ENCODE measurements at regions not wholly inside any gene's neighbourhood (a gene's known extent, or its start where the extent isn't known, plus 50 kb on each side); places are given as distances from the start of the nearest gene placed in this dataset.

- WGBS, 2 donors: 73 to 79% methylated on average over 3 of the region's 3 CpGs
- intact Hi-C loops (cut with DNase I): no loop called here
- Histone ChIP-seq H3K36me3 (no peaks in the 10 kb centered on the region), H3K4me3 (no peak overlapping the region), H3K27ac (no peak overlapping the region), H3K27me3 (peaks cover 0 to 52% (median 15%) of the 10 kb centered on the region in 3 donors), H3K4me1 (no peaks in the 10 kb centered on the region), H3K9me3 (no peaks in the 10 kb centered on the region)
- peak; percentile 13 for DNase-seq
- TF ChIP-seq EP300 (IDR thresholded peaks at IDR 0.05): no peak
- TF ChIP-seq POLR2AphosphoS5 (IDR thresholded peaks at IDR 0.05): no peak
- TF ChIP-seq POLR2A (IDR thresholded peaks at IDR 0.05): no peak
- TF ChIP-seq CTCF (IDR thresholded peaks at IDR 0.05): no peak
Measured at GRCh38 chr3:127448161-127448561, 142.4 kb downstream of the TPRA1 start.

- Histone ChIP-seq H3K36me3 (no peaks in the 10 kb centered on the region), H3K9me3 (no peaks in the 10 kb centered on the region), H3K27me3 (peaks cover 0 to 39% (median 12%) of the 10 kb centered on the region in 3 donors), H3K27ac (no peak overlapping the region), H3K4me1 (no peaks in the 10 kb centered on the region), H3K4me3 (no peak overlapping the region)
- TF ChIP-seq POLR2AphosphoS5 (IDR thresholded peaks at IDR 0.05) (no peak), EP300 (IDR thresholded peaks at IDR 0.05) (no peak), POLR2A (IDR thresholded peaks at IDR 0.05) (no peak), CTCF (IDR thresholded peaks at IDR 0.05) (no peak)
- peak; percentile 40 for DNase-seq
- 78 to 96% methylated on average over 4 of the region's 4 CpGs for WGBS, 2 donors
- intact Hi-C loops (cut with DNase I): no loop called here
Measured at GRCh38 chr3:127446756-127447155, 143.8 kb downstream of the TPRA1 start.

GRCh38 chr3:127445581-127446343 lies 144.8 kb downstream of the TPRA1 start:
- 81 to 86% methylated on average over 14 of the region's 14 CpGs for WGBS, 2 donors
- H3K4me3 ChIP-seq: no peak overlapping the region
- intact Hi-C loops (cut with DNase I): no loop called here
- no peaks in the 10 kb centered on the region for H3K4me1 ChIP-seq
- TF ChIP-seq POLR2A (IDR thresholded peaks at IDR 0.05): no peak
- TF ChIP-seq EP300 (IDR thresholded peaks at IDR 0.05): no peak
- TF ChIP-seq POLR2AphosphoS5 (IDR thresholded peaks at IDR 0.05): no peak
- TF ChIP-seq CTCF (IDR thresholded peaks at IDR 0.05): no peak
- no peaks in the 10 kb centered on the region for H3K36me3 ChIP-seq
- H3K27me3 ChIP-seq: peaks cover 0 to 31% (median 10%) of the 10 kb centered on the region in 3 donors
- DNase-seq: peak; percentile 45
- no peaks in the 10 kb centered on the region for H3K9me3 ChIP-seq
- no peak overlapping the region for H3K27ac ChIP-seq

GRCh38 chr3:127444761-127445160 lies 145.8 kb downstream of the TPRA1 start:
- no peaks in the 10 kb centered on the region for H3K4me1 ChIP-seq
- peaks cover 0 to 21% (median under 1%) of the 10 kb centered on the region in 3 donors for H3K27me3 ChIP-seq
- H3K4me3 ChIP-seq: no peak overlapping the region
- no peaks in the 10 kb centered on the region for H3K36me3 ChIP-seq
- TF ChIP-seq POLR2A (IDR thresholded peaks at IDR 0.05) (no peak), POLR2AphosphoS5 (IDR thresholded peaks at IDR 0.05) (no peak), EP300 (IDR thresholded peaks at IDR 0.05) (no peak), CTCF (IDR thresholded peaks at IDR 0.05) (no peak)
- DNase-seq: peak; percentile 32
- WGBS, 2 donors: 76 to 86% methylated on average over 2 of the region's 2 CpGs
- H3K27ac ChIP-seq: no peak overlapping the region
- intact Hi-C loops (cut with DNase I): no loop called here
- H3K9me3 ChIP-seq: no peaks in the 10 kb centered on the region

Measured in sigmoid colon (tissue), 6 donors.